ENCODE measurements at regions not wholly inside any gene's neighbourhood (a gene's known extent, or its start where the extent isn't known, plus 50 kb on each side); places are given as distances from the start of the nearest gene placed in this dataset.
A peak's percentile ranks its signal among the peaks of the same experiment; 100 is the strongest.

GRCh38 chr15:88378188-88378637 lies 89.0 kb downstream of the MRPL46 start:
- no peaks in the 10 kb centered on the region for H3K4me1 ChIP-seq (replicated peaks in 1 of 2)
- no peaks in the 10 kb centered on the region for H3K27me3 ChIP-seq
- peak in 1 of 7 donors; percentile 4 for DNase-seq
- WGBS, 4 donors, result 62 to 82% (median 78%) methylated on average over 3 of the region's 3 CpGs
- no peaks in the 10 kb centered on the region for H3K9me3 ChIP-seq (replicated peaks in 1 of 3)
- intact Hi-C loops (cut with DNase I), result no loop called here
- TF ChIP-seq, protein P1, sequence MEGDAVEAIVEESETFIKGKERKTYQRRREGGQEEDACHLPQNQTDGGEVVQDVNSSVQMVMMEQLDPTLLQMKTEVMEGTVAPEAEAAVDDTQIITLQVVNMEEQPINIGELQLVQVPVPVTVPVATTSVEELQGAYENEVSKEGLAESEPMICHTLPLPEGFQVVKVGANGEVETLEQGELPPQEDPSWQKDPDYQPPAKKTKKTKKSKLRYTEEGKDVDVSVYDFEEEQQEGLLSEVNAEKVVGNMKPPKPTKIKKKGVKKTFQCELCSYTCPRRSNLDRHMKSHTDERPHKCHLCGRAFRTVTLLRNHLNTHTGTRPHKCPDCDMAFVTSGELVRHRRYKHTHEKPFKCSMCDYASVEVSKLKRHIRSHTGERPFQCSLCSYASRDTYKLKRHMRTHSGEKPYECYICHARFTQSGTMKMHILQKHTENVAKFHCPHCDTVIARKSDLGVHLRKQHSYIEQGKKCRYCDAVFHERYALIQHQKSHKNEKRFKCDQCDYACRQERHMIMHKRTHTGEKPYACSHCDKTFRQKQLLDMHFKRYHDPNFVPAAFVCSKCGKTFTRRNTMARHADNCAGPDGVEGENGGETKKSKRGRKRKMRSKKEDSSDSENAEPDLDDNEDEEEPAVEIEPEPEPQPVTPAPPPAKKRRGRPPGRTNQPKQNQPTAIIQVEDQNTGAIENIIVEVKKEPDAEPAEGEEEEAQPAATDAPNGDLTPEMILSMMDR (IDR thresholded peaks at IDR 0.05), result no peak
- H3K36me3 ChIP-seq (replicated peaks in 1 of 2), result no peaks in the 10 kb centered on the region
- H3K4me3 ChIP-seq, result no peak overlapping the region
- no peak overlapping the region for H3K27ac ChIP-seq

DNA sequence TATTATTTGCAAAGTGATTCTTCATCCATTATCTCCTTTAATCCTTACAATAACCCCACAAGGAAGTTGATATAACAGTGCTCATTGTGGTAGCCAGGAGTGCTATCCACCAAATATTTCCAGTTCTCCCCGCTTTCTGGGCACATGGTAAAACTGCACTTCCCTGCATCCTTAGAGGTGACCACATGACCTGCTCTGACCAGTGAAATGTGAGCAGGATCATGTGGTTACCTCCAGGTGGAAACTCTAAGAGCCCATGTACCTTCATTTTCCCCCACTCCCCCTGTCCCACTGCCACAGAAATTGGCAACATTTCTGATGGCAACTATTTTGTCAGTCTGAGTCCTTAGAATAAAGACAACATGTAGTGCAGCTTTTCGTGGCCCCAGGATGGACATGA lies 89.7 kb downstream of the MRPL46 start:
- Histone ChIP-seq H3K36me3 (replicated peaks in 1 of 2) (no peaks in the 10 kb centered on the region), H3K9me3 (replicated peaks in 1 of 3) (no peaks in the 10 kb centered on the region), H3K27ac (no peak overlapping the region), H3K27me3 (no peaks in the 10 kb centered on the region), H3K4me1 (replicated peaks in 1 of 2) (no peaks in the 10 kb centered on the region), H3K4me3 (no peak overlapping the region)
- peak in 1 of 7 donors; percentile 18 for DNase-seq
- WGBS, 4 donors, result 74 to 94% (median 78%) methylated on average over 2 of the region's 2 CpGs
- intact Hi-C loops (cut with DNase I), result no loop called here
- TF ChIP-seq POLR2A (IDR thresholded peaks at IDR 0.05), result no peak
- TF ChIP-seq, protein P1 (IDR thresholded peaks at IDR 0.05), result no peak

DNA sequence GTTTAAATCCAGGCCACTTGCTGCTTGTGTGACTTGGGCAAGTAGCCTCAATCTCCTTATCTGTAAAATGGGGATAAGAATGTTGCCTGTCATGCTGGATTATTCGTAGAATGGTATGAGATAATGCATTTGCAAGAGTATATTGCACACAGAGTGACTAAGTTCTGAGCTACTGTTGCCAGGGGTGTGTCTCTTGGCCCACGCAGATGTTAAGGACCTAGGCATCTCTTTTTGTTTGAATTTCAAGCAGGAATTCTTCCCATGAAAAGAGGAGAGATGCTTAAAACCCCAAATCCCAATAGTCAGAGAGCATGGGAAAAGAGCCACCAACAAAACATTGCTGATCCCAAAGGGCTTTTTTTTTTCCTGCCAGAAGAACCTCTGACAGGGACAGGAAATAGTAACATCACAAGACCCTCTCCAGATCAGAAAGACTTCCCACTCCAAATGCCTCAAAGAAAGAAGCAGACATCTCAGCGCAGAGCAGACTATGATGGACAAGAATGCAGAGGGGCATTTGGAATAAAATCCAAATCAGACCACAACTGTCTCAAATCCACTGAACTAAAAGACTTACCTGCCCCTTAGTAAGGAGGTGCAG lies 90.5 kb downstream of the MRPL46 start:
- Histone ChIP-seq H3K27ac (no peak overlapping the region), H3K36me3 (replicated peaks in 1 of 2) (no peaks in the 10 kb centered on the region), H3K27me3 (no peaks in the 10 kb centered on the region), H3K4me1 (replicated peaks in 1 of 2) (no peaks in the 10 kb centered on the region), H3K4me3 (no peak overlapping the region), H3K9me3 (replicated peaks in 1 of 3) (no peaks in the 10 kb centered on the region)
- WGBS, 4 donors, result 68 to 84% (median 71%) methylated on average over 3 of the region's 3 CpGs
- no peak for DNase-seq
- TF ChIP-seq, protein P1 (IDR thresholded peaks at IDR 0.05), result no peak
- no peak for TF ChIP-seq POLR2A (IDR thresholded peaks at IDR 0.05)
- intact Hi-C loops (cut with DNase I), result no loop called here

DNA sequence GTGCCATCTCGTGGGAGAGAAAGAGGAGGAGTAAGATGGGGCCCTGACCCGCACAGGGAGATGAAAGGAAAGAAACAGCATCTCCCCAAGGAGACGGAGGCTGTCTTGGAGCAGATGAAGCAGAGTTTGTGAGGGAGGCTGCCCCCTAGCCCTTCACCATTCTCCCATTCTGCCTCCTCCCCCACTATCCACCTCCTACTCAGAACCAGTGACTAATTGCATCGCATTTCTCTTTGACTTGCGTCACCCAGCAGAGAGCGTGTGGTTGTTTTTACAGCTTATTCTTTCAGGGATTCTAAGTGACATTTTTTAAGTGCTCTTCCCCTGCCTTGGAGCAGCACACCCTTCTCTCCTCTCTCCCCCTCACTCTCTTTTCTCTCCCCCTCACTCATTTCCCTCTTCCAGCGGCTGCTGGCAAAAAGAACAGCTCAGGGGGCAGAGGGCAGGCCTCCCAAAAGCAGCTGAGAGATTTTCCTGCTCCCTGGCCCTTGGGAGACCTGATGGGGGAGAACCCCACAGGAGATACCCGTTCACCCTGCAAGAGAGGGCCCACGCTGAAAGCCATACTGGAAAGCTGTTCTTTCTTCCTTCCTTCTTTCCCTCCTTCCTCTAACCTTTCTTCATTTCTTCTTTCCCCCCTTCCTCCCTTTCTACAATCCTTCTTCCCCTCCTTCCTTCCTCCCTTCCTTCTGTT lies 91.8 kb downstream of the MRPL46 start:
- Histone ChIP-seq H3K4me1 (replicated peaks in 1 of 2) (no peaks in the 10 kb centered on the region), H3K27ac (no peak overlapping the region), H3K27me3 (no peaks in the 10 kb centered on the region), H3K4me3 (no peak overlapping the region), H3K36me3 (replicated peaks in 1 of 2) (no peaks in the 10 kb centered on the region), H3K9me3 (replicated peaks in 1 of 3) (no peaks in the 10 kb centered on the region)
- intact Hi-C loops (cut with DNase I), result no loop called here
- no peak for TF ChIP-seq POLR2A (IDR thresholded peaks at IDR 0.05)
- TF ChIP-seq, protein P1 (IDR thresholded peaks at IDR 0.05), result no peak
- DNase-seq, result peak in 1 of 7 donors; percentile 4
- 20 to 25% (median 20%) methylated on average over 9 of the region's 9 CpGs for WGBS, 4 donors

All from adrenal gland (tissue), 9 donors.